ENCODE measurements at regions not wholly inside any gene's neighbourhood (a gene's known extent, or its start where the extent isn't known, plus 50 kb on each side); places are given as distances from the start of the nearest gene placed in this dataset.

DNA sequence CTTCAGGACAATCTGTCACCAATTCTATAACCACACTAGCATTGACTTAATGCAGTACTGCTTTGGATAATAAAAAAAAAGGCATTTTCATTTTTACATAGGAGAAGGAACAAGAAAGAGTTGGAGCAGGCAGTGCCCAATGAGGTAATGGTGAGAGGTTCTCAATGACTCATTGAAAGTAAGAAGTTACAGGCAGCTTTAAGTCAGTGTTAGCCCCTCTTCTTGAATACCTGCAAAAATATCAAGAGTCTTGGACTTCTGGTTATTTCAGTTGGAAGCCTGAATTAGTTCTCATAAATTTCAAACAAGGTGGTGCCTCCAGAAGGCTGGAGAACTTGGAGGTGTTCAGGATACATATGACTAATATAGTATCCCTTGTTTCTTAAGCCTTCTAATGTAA is 422.5 kb downstream of the HTR7 start:
- H4K20me1 ChIP-seq (ENCODE audit: insufficient read depth, low read length) = no peaks in the 10 kb centered on the region
- no peaks in the 10 kb centered on the region for H3K27me3 ChIP-seq (ENCODE audit: insufficient read depth, low read length)
- TF ChIP-seq, protein P1, sequence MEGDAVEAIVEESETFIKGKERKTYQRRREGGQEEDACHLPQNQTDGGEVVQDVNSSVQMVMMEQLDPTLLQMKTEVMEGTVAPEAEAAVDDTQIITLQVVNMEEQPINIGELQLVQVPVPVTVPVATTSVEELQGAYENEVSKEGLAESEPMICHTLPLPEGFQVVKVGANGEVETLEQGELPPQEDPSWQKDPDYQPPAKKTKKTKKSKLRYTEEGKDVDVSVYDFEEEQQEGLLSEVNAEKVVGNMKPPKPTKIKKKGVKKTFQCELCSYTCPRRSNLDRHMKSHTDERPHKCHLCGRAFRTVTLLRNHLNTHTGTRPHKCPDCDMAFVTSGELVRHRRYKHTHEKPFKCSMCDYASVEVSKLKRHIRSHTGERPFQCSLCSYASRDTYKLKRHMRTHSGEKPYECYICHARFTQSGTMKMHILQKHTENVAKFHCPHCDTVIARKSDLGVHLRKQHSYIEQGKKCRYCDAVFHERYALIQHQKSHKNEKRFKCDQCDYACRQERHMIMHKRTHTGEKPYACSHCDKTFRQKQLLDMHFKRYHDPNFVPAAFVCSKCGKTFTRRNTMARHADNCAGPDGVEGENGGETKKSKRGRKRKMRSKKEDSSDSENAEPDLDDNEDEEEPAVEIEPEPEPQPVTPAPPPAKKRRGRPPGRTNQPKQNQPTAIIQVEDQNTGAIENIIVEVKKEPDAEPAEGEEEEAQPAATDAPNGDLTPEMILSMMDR (IDR thresholded peaks at IDR 0.05; ENCODE audit: extremely low read depth, low read depth, low read length) = no peak
- H3K9me3 ChIP-seq (ENCODE audit: low read depth, low read length) = no peaks in the 10 kb centered on the region
- H3K4me1 ChIP-seq (ENCODE audit: insufficient read depth, low read length) = peaks cover 10% of the 10 kb centered on the region
- DNase-seq (ENCODE audit: insufficient read length, low spot score, missing footprints) = no peak
- H3K27ac ChIP-seq (ENCODE audit: low read depth, low read length) = no peak overlapping the region
- no peaks in the 10 kb centered on the region for H3K79me2 ChIP-seq (ENCODE audit: insufficient read depth, low read length)
- no peak overlapping the region for H2AFZ ChIP-seq (ENCODE audit: low read length)
- H3K36me3 ChIP-seq (ENCODE audit: insufficient read depth, low read length) = no peaks in the 10 kb centered on the region
- no peak overlapping the region for H3K4me2 ChIP-seq (ENCODE audit: insufficient read depth, low read length)
- no peak overlapping the region for H3K4me3 ChIP-seq (ENCODE audit: insufficient read depth, low read length)

DNA sequence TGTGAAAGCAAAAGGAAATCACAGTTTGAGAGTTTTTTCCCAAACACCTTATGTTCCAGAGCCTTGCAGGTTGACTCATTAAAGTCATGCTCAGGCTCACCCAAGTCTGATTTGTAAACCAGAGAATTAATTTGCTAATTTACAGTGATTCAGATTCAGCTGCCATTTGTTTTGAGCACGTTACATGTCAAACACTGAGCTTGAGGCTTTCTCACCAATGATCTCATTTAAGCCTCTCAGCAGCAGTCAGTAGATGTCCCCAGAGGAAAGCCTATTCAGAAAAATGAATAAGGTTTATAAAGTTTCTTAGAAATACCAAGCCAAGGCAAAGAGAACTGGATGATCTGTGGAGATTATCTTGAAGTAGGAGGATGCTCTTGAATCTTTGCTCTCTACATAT is 420.4 kb downstream of the HTR7 start:
- no peaks in the 10 kb centered on the region for H3K79me2 ChIP-seq (ENCODE audit: insufficient read depth, low read length)
- H3K4me2 ChIP-seq (ENCODE audit: insufficient read depth, low read length) = no peak overlapping the region
- no peaks in the 10 kb centered on the region for H4K20me1 ChIP-seq (ENCODE audit: insufficient read depth, low read length)
- no peaks in the 10 kb centered on the region for H3K27me3 ChIP-seq (ENCODE audit: insufficient read depth, low read length)
- peaks cover 6% of the 10 kb centered on the region for H3K9me3 ChIP-seq (ENCODE audit: low read depth, low read length)
- peaks cover 10% of the 10 kb centered on the region for H3K4me1 ChIP-seq (ENCODE audit: insufficient read depth, low read length)
- no peak overlapping the region for H3K4me3 ChIP-seq (ENCODE audit: insufficient read depth, low read length)
- H3K36me3 ChIP-seq (ENCODE audit: insufficient read depth, low read length) = no peaks in the 10 kb centered on the region
- no peak overlapping the region for H3K27ac ChIP-seq (ENCODE audit: low read depth, low read length)
- DNase-seq (ENCODE audit: insufficient read length, low spot score, missing footprints) = peak; percentile 45
- no peak overlapping the region for H2AFZ ChIP-seq (ENCODE audit: low read length)
- TF ChIP-seq, protein P1 (IDR thresholded peaks at IDR 0.05; ENCODE audit: extremely low read depth, low read depth, low read length) = peak; percentile 43

DNA sequence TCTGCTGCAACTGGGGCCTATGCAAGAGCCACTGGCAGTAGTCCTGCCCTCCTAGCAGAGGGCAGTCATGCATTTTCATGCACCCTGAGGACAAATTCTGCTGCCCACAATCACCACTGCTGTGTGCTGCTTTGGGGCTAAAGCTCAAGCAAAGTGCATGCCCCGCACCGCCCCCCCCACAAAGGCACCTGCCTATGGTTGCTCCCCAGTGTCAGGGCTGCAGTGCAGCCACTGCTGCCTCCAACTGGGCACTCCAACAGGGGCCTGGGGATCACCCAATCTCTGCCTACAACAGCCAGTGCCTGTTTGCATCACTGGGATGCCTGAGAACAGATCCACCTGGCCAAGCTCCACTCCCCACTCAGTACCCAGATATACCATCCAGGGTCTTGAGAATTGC is 417.0 kb downstream of the HTR7 start:
- H3K36me3 ChIP-seq (ENCODE audit: insufficient read depth, low read length) = no peaks in the 10 kb centered on the region

DNA sequence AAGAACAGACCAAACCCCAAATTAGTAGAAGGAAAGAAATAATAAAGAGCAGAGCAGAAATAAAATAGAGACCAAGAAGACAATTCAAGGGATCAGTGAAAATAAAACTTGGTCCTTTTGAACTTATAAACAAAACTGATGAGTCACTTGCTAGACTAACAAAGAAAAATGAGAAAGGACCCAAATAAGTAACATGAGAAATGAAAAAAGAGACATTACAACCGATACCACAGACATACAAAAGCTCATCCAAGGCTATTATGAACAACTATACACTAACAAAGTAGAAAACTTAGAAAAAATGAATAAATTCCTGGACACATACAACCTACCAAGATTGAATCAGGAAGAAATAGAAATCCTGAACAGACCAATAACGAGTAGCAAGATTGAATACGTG is 414.5 kb downstream of the HTR7 start:
- no peaks in the 10 kb centered on the region for H3K27me3 ChIP-seq (ENCODE audit: insufficient read depth, low read length)
- no peak overlapping the region for H3K27ac ChIP-seq (ENCODE audit: low read depth, low read length)
- no peak overlapping the region for H3K4me3 ChIP-seq (ENCODE audit: insufficient read depth, low read length)
- peaks cover under 1% of the 10 kb centered on the region for H3K4me1 ChIP-seq (ENCODE audit: insufficient read depth, low read length)
- no peaks in the 10 kb centered on the region for H3K36me3 ChIP-seq (ENCODE audit: insufficient read depth, low read length)
- no peak overlapping the region for H2AFZ ChIP-seq (ENCODE audit: low read length)
- peaks cover 6% of the 10 kb centered on the region for H3K9me3 ChIP-seq (ENCODE audit: low read depth, low read length)
- H3K4me2 ChIP-seq (ENCODE audit: insufficient read depth, low read length) = no peak overlapping the region
- no peaks in the 10 kb centered on the region for H4K20me1 ChIP-seq (ENCODE audit: insufficient read depth, low read length)
- DNase-seq (ENCODE audit: insufficient read length, low spot score, missing footprints) = no peak
- H3K79me2 ChIP-seq (ENCODE audit: insufficient read depth, low read length) = no peaks in the 10 kb centered on the region
- TF ChIP-seq, protein P1 (IDR thresholded peaks at IDR 0.05; ENCODE audit: extremely low read depth, low read depth, low read length) = no peak

More for the DNA sequence above, 417.0 kb downstream of the HTR7 start:
- no peaks in the 10 kb centered on the region for H3K27me3 ChIP-seq (ENCODE audit: insufficient read depth, low read length)
- H2AFZ ChIP-seq (ENCODE audit: low read length) = no peak overlapping the region
- TF ChIP-seq, protein P1 (IDR thresholded peaks at IDR 0.05; ENCODE audit: extremely low read depth, low read depth, low read length) = no peak
- DNase-seq (ENCODE audit: insufficient read length, low spot score, missing footprints) = no peak
- no peak overlapping the region for H3K4me3 ChIP-seq (ENCODE audit: insufficient read depth, low read length)
- no peak overlapping the region for H3K27ac ChIP-seq (ENCODE audit: low read depth, low read length)
- H3K79me2 ChIP-seq (ENCODE audit: insufficient read depth, low read length) = no peaks in the 10 kb centered on the region
- peaks cover 10% of the 10 kb centered on the region for H3K4me1 ChIP-seq (ENCODE audit: insufficient read depth, low read length)
- no peak overlapping the region for H3K4me2 ChIP-seq (ENCODE audit: insufficient read depth, low read length)
- no peaks in the 10 kb centered on the region for H4K20me1 ChIP-seq (ENCODE audit: insufficient read depth, low read length)
- peaks cover 6% of the 10 kb centered on the region for H3K9me3 ChIP-seq (ENCODE audit: low read depth, low read length)
